ENCODE measurements at regions not wholly inside any gene's neighbourhood (a gene's known extent, or its start where the extent isn't known, plus 50 kb on each side); places are given as distances from the start of the nearest gene placed in this dataset.

GRCh38 chr14:65928995-65929394 lies 516.5 kb downstream of the FUT8 start:
- Histone ChIP-seq H3K4me1 (ENCODE audit: insufficient read depth, low read length) (no peaks in the 10 kb centered on the region), H2AFZ (ENCODE audit: low read length) (no peak overlapping the region), H3K79me2 (ENCODE audit: insufficient read depth, low read length) (no peaks in the 10 kb centered on the region), H4K20me1 (ENCODE audit: insufficient read depth, low read length) (no peaks in the 10 kb centered on the region), H3K36me3 (ENCODE audit: insufficient read depth, low read length) (no peaks in the 10 kb centered on the region), H3K27ac (ENCODE audit: low read depth, low read length) (no peak overlapping the region), H3K27me3 (ENCODE audit: insufficient read depth, low read length) (no peaks in the 10 kb centered on the region), H3K9me3 (ENCODE audit: low read depth, low read length) (no peaks in the 10 kb centered on the region), H3K4me3 (ENCODE audit: insufficient read depth, low read length) (no peak overlapping the region), H3K4me2 (ENCODE audit: insufficient read depth, low read length) (no peak overlapping the region)
- DNase-seq (ENCODE audit: insufficient read length, low spot score, missing footprints), result no peak
- no peak for TF ChIP-seq CTCF (IDR thresholded peaks at IDR 0.05; ENCODE audit: extremely low read depth, low read depth, low read length)

GRCh38 chr14:65933400-65934069 lies 521.0 kb downstream of the FUT8 start:
- Histone ChIP-seq H2AFZ (ENCODE audit: low read length) (no peak overlapping the region), H3K36me3 (ENCODE audit: insufficient read depth, low read length) (no peaks in the 10 kb centered on the region), H3K4me1 (ENCODE audit: insufficient read depth, low read length) (no peaks in the 10 kb centered on the region), H3K27me3 (ENCODE audit: insufficient read depth, low read length) (no peaks in the 10 kb centered on the region), H3K4me3 (ENCODE audit: insufficient read depth, low read length) (no peak overlapping the region), H3K4me2 (ENCODE audit: insufficient read depth, low read length) (no peak overlapping the region), H4K20me1 (ENCODE audit: insufficient read depth, low read length) (no peaks in the 10 kb centered on the region), H3K79me2 (ENCODE audit: insufficient read depth, low read length) (no peaks in the 10 kb centered on the region), H3K27ac (ENCODE audit: low read depth, low read length) (no peak overlapping the region), H3K9me3 (ENCODE audit: low read depth, low read length) (no peaks in the 10 kb centered on the region)
- no peak for TF ChIP-seq CTCF (IDR thresholded peaks at IDR 0.05; ENCODE audit: extremely low read depth, low read depth, low read length)
- DNase-seq (ENCODE audit: insufficient read length, low spot score, missing footprints), result no peak

DNA sequence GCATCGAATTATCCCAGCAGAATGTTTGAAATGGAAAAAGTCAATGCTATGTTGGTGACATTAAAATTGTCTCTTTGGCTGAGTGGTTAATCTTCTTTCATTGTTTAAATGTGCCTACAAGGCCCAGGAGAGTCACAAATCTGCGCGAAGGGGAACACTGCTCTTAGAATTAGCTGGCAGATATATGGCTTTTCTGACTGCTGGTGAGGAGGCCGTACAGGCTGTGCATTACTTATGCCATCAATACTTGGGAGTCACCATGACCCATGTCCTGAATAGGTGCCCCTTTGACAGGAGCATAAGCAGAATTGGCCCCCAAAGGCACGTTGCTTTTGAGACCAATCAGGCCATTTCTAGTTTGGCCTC lies 521.5 kb downstream of the FUT8 start:
- Histone ChIP-seq H3K4me3 (ENCODE audit: insufficient read depth, low read length) (no peak overlapping the region), H3K4me1 (ENCODE audit: insufficient read depth, low read length) (no peaks in the 10 kb centered on the region), H3K79me2 (ENCODE audit: insufficient read depth, low read length) (no peaks in the 10 kb centered on the region), H2AFZ (ENCODE audit: low read length) (no peak overlapping the region), H3K36me3 (ENCODE audit: insufficient read depth, low read length) (no peaks in the 10 kb centered on the region), H3K27me3 (ENCODE audit: insufficient read depth, low read length) (no peaks in the 10 kb centered on the region), H4K20me1 (ENCODE audit: insufficient read depth, low read length) (no peaks in the 10 kb centered on the region), H3K27ac (ENCODE audit: low read depth, low read length) (no peak overlapping the region), H3K9me3 (ENCODE audit: low read depth, low read length) (no peaks in the 10 kb centered on the region), H3K4me2 (ENCODE audit: insufficient read depth, low read length) (no peak overlapping the region)
- no peak for TF ChIP-seq CTCF (IDR thresholded peaks at IDR 0.05; ENCODE audit: extremely low read depth, low read depth, low read length)
- no peak for DNase-seq (ENCODE audit: insufficient read length, low spot score, missing footprints)

GRCh38 chr14:65936342-65936975 lies 523.9 kb downstream of the FUT8 start:
- no peaks in the 10 kb centered on the region for H3K36me3 ChIP-seq (ENCODE audit: insufficient read depth, low read length)
- TF ChIP-seq CTCF (IDR thresholded peaks at IDR 0.05; ENCODE audit: extremely low read depth, low read depth, low read length), result no peak
- no peaks in the 10 kb centered on the region for H4K20me1 ChIP-seq (ENCODE audit: insufficient read depth, low read length)
- H2AFZ ChIP-seq (ENCODE audit: low read length), result no peak overlapping the region
- no peaks in the 10 kb centered on the region for H3K4me1 ChIP-seq (ENCODE audit: insufficient read depth, low read length)
- no peak overlapping the region for H3K27ac ChIP-seq (ENCODE audit: low read depth, low read length)
- no peaks in the 10 kb centered on the region for H3K27me3 ChIP-seq (ENCODE audit: insufficient read depth, low read length)
- H3K4me2 ChIP-seq (ENCODE audit: insufficient read depth, low read length), result no peak overlapping the region
- DNase-seq (ENCODE audit: insufficient read length, low spot score, missing footprints), result no peak
- no peaks in the 10 kb centered on the region for H3K9me3 ChIP-seq (ENCODE audit: low read depth, low read length)
- H3K4me3 ChIP-seq (ENCODE audit: insufficient read depth, low read length), result no peak overlapping the region
- H3K79me2 ChIP-seq (ENCODE audit: insufficient read depth, low read length), result no peaks in the 10 kb centered on the region

Data from osteoblast (primary cell).